Tibial nerve (tissue), 4 donors: ENCODE measurements at regions not wholly inside any gene's neighbourhood (a gene's known extent, or its start where the extent isn't known, plus 50 kb on each side); places are given as distances from the start of the nearest gene placed in this dataset.

ENCODE experiments used
- DNase-seq, 2 donors: peaks; one replicate each; pipeline ENCODE4 v3.0.0-alpha.2; 2019; ENCODE audit warnings: low spot score in 2 of 2
- H3K27ac ChIP-seq, 4 donors: fragments of 200-600 bp; sonication (generic) in 3 of 4; one replicate each; pipeline ENCODE4 v1.5.1; 2017 to 2019; ENCODE audit warnings: mild to moderate bottlenecking in 1 of 4
- H3K27me3 ChIP-seq, 2 donors: fragments of 200-600 bp; sonication (generic) in 1 of 2; one replicate each; pipeline versions ENCODE4 v1.5.1 to v1.6.0; 2017 to 2019
- H3K36me3 ChIP-seq, 3 donors: fragments of 200-600 bp; sonication (generic); one replicate each; pipeline ENCODE4 v1.5.1; 2018 to 2019
- H3K4me1 ChIP-seq, 4 donors: fragments of 200-600 bp; sonication (generic) in 3 of 4; one replicate each; pipeline ENCODE4 v1.5.1; 2017 to 2019
- H3K4me3 ChIP-seq, 4 donors: fragments of 200-600 bp; sonication (generic) in 3 of 4; one replicate each; pipeline ENCODE4 v1.5.1; 2017 to 2019; ENCODE audit warnings: mild to moderate bottlenecking in 1 of 4, moderate library complexity in 1 of 4
- H3K9me3 ChIP-seq, 4 donors: fragments of 200-600 bp; sonication (generic) in 3 of 4; one replicate each; pipeline ENCODE4 v1.5.1; 2017 to 2019
- EP300 ChIP-seq, 2 donors: sonication (generic); formaldehyde crosslinking; IDR thresholded peaks; one replicate each; pipeline ENCODE4 v1.6.1; 2017; ENCODE audit warnings: antibody characterized with exemption in 2 of 2, mild to moderate bottlenecking in 1 of 2
- POLR2A ChIP-seq, 2 donors: fragments of 450-650 bp; IDR thresholded peaks; one replicate each; pipeline ENCODE4 v1.6.1; 2017; ENCODE audit warnings: antibody characterized with exemption in 2 of 2, mild to moderate bottlenecking in 2 of 2, moderate library complexity in 2 of 2
- WGBS, 2 donors: methylation state at CpG; one replicate each; pipeline ENCODE4 v1.1.5; 2018; 5-methylcytosine and 5-hydroxymethylcytosine counted together
- TF ChIP-seq, protein P1 (sequence below), 5 experiments: fragments of 200-600 bp in 3 of 5; fragments of 450-650 bp in 2 of 5; sonication (generic) in 3 of 5; IDR thresholded peaks; one replicate each; pipeline ENCODE4 v1.5.1; 2016 to 2019; ENCODE audit warnings: antibody characterized with exemption in 5 of 5, mild to moderate bottlenecking in 3 of 5, moderate library complexity in 2 of 5

DNA sequence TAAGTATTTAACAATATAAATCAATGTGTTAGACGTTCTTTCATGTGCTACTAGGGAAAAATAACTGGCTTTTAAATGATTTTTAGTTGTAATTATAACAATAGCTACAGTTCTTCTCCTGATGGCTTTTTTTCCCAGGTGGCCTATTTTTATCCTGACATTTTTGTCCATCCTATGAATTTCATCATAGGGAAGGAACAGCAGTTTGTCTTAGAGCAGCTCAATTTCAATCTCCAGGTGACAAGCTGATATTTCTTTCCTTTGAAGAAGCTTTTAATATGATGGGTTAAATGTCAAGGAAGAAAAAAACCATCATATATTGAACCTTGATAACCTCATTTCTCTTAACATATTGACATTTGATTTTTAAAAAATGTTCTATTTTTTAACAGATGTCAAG lies 163.0 kb upstream of the AGA start:
- DNase-seq = no peak
- no peak overlapping the region for H3K27ac ChIP-seq

DNA sequence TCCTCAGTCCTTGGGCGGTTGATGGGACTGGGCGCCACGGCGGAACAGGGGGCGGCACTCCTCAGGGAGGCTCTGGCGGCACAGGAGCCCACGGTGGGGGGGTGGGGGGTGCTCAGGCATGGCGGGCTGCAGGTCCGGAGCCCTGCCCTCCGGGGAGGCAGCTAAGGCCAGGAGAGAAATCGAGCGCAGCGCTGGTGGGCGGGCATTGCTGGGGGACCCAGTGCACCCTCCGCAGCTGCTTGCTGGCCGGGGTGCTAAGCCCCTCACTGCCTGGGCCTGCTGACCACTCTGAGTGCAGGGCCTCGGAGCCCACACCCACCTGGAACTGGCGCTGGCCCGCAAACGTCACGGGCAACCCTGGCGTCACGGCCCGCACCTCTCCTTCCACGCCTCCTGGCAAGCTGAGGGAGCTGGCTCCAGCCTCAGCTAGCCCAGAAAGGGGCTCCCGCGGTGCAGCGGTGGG lies 164.9 kb upstream of the AGA start:
- WGBS, 2 donors = 96 to 98% methylated on average over 6 to 26 of the region's 28 CpGs
- no peak for DNase-seq
- no peaks in the 10 kb centered on the region for H3K36me3 ChIP-seq
- no peak overlapping the region for H3K4me3 ChIP-seq
- H3K27ac ChIP-seq = no peak overlapping the region
- H3K9me3 ChIP-seq = peaks cover 0 to 5% (median 0%) of the 10 kb centered on the region in 4 donors
- H3K4me1 ChIP-seq = no peaks in the 10 kb centered on the region
- TF ChIP-seq POLR2A (IDR thresholded peaks at IDR 0.05) (no peak), EP300 (IDR thresholded peaks at IDR 0.05) (no peak)
- TF ChIP-seq, protein P1, sequence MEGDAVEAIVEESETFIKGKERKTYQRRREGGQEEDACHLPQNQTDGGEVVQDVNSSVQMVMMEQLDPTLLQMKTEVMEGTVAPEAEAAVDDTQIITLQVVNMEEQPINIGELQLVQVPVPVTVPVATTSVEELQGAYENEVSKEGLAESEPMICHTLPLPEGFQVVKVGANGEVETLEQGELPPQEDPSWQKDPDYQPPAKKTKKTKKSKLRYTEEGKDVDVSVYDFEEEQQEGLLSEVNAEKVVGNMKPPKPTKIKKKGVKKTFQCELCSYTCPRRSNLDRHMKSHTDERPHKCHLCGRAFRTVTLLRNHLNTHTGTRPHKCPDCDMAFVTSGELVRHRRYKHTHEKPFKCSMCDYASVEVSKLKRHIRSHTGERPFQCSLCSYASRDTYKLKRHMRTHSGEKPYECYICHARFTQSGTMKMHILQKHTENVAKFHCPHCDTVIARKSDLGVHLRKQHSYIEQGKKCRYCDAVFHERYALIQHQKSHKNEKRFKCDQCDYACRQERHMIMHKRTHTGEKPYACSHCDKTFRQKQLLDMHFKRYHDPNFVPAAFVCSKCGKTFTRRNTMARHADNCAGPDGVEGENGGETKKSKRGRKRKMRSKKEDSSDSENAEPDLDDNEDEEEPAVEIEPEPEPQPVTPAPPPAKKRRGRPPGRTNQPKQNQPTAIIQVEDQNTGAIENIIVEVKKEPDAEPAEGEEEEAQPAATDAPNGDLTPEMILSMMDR (IDR thresholded peaks at IDR 0.05) = no peak
- H3K27me3 ChIP-seq = no peaks in the 10 kb centered on the region

More for the DNA sequence above, 163.0 kb upstream of the AGA start:
- WGBS, 2 donors = 61 to 69% methylated on average over 1 of the region's 1 CpG
- peaks cover 0 to 5% (median 0%) of the 10 kb centered on the region in 4 donors for H3K9me3 ChIP-seq
- no peak overlapping the region for H3K4me3 ChIP-seq
- peaks cover 0 to 3% (median 0%) of the 10 kb centered on the region in 3 donors for H3K36me3 ChIP-seq
- no peaks in the 10 kb centered on the region for H3K27me3 ChIP-seq
- no peaks in the 10 kb centered on the region for H3K4me1 ChIP-seq
- no peak for TF ChIP-seq EP300 (IDR thresholded peaks at IDR 0.05)
- no peak for TF ChIP-seq POLR2A (IDR thresholded peaks at IDR 0.05)
- TF ChIP-seq, protein P1 (IDR thresholded peaks at IDR 0.05) = no peak

DNA sequence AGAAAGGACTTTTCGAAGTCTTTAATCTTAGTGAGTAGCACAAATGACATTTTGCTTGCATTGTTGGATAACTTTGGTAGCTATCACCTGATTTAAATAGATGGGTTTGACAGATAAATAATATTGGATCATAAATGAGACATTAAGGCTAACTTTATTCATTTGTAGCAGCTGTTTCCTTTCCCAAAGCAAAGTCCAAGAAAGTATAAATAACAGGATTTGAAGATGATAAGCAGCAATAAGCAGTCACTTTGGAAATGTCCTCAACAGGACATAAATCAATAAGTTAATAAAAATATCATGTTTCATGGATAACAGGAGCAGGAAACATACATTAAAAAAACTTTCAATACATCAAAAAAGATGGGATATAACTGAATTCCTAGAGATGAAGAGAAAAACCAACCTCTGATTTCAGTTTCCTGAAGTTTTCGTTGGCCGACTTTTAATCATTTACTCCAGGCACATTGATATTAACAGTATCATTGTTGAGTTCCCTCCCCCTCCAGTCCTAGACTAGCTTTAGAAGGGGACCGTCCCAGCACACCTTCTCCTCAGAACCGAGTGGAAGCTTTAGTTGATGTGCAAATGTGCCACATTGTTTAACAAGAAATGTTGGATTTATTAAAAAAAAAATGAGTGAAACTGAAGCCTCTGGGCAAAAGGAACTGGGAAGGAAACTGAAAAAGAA lies 169.9 kb upstream of the AGA start:
- Histone ChIP-seq H3K4me3 (no peak overlapping the region), H3K36me3 (no peaks in the 10 kb centered on the region), H3K4me1 (no peaks in the 10 kb centered on the region), H3K9me3 (peaks cover 0 to 2% (median 0%) of the 10 kb centered on the region in 4 donors), H3K27ac (no peak overlapping the region), H3K27me3 (no peaks in the 10 kb centered on the region)
- no peak for TF ChIP-seq POLR2A (IDR thresholded peaks at IDR 0.05)
- TF ChIP-seq EP300 (IDR thresholded peaks at IDR 0.05) = no peak
- TF ChIP-seq, protein P1 (IDR thresholded peaks at IDR 0.05) = no peak
- 76 to 80% methylated on average over 5 of the region's 5 CpGs for WGBS, 2 donors
- DNase-seq = no peak

DNA sequence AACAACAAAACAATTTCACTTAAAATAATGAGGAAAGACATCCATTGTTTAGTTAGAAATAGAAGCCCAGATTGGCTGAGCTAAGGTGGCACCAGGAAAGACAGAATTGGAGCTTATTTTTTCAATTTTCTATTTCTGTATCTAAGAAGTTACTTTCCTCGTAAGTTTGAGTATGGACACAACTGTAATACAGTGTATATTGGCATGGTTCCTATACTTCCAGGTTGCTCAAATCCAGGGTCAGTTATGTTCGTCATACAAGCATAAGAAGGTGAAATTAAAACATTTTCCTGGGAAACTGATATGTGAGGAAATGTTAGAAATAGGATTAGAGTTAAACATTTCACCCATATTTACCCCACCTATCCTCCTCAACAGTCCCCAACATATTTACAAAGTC lies 170.4 kb upstream of the AGA start:
- no peak overlapping the region for H3K27ac ChIP-seq
- 59 to 64% methylated on average over 2 of the region's 2 CpGs for WGBS, 2 donors
- no peaks in the 10 kb centered on the region for H3K27me3 ChIP-seq
- H3K4me1 ChIP-seq = no peaks in the 10 kb centered on the region
- TF ChIP-seq POLR2A (IDR thresholded peaks at IDR 0.05) (no peak), EP300 (IDR thresholded peaks at IDR 0.05) (no peak)
- TF ChIP-seq, protein P1 (IDR thresholded peaks at IDR 0.05) = no peak
- H3K4me3 ChIP-seq = no peak overlapping the region
- H3K36me3 ChIP-seq = no peaks in the 10 kb centered on the region
- H3K9me3 ChIP-seq = no peaks in the 10 kb centered on the region
- DNase-seq = no peak

DNA sequence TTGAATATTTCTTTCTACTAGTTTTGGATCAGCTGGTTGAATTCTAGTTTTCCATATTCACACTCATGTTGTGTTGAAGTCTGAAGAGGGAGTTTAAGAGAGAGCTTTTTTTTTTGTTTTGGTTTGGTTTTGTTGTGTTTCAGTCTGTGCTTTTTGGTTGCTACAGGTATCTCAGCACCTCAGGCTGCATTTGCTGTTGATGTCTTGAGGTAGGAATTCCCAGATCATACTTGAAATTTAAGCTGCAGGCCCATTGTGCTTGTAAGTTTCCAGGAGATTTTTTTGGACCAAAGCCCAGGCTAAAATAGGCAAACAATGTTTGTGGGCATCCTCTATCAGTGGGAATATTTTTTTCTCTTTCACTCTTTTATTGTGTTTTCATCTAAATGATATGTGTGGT lies 190.2 kb upstream of the AGA start:
- H3K4me3 ChIP-seq = no peak overlapping the region
- DNase-seq = no peak
- H3K27ac ChIP-seq = no peak overlapping the region
- H3K36me3 ChIP-seq = no peaks in the 10 kb centered on the region
- TF ChIP-seq, protein P1 (IDR thresholded peaks at IDR 0.05) = no peak
- TF ChIP-seq POLR2A (IDR thresholded peaks at IDR 0.05) (no peak), EP300 (IDR thresholded peaks at IDR 0.05) (no peak)
- H3K9me3 ChIP-seq = peaks cover 0 to 3% (median 0%) of the 10 kb centered on the region in 4 donors
- H3K4me1 ChIP-seq = no peaks in the 10 kb centered on the region
- no peaks in the 10 kb centered on the region for H3K27me3 ChIP-seq
